CD14-positive monocyte (primary cell): ENCODE measurements at regions not wholly inside any gene's neighbourhood (a gene's known extent, or its start where the extent isn't known, plus 50 kb on each side); places are given as distances from the start of the nearest gene placed in this dataset.

Source experiments
- DNase-seq, 3 donors: peaks; one replicate each; pipeline ENCODE4 v3.0.0-alpha.2; 2011 to 2022
- H2AFZ ChIP-seq: 2 replicates; pipeline ENCODE4 v1.6.0; 2012; ENCODE audit warnings: mild to moderate bottlenecking, low read depth, low read length, inconsistent platforms; ENCODE audit not compliant: insufficient read depth, poor library complexity, severe bottlenecking
- H3K27ac ChIP-seq, 2 donors: 1 replicate in 1 of 2; 2 replicates in 1 of 2; pipeline ENCODE4 v1.5.1; 2012 to 2013; ENCODE audit warnings: low read length in 2 of 2, control low read depth in 1 of 2, inconsistent platforms in 1 of 2, low read depth in 1 of 2, mild to moderate bottlenecking in 1 of 2
- H3K27me3 ChIP-seq, 2 donors: one replicate each; pipeline versions ENCODE4 v1.6.0 to v1.6.1; 2011 to 2013; ENCODE audit warnings: low read length in 2 of 2; ENCODE audit not compliant: control insufficient read depth in 2 of 2, insufficient read depth in 2 of 2
- H3K36me3 ChIP-seq, 2 donors: replicated peaks in 1 of 2; 1 replicate in 1 of 2; 2 replicates in 1 of 2; pipeline versions ENCODE4 v1.5.1 to v1.6.1; 2012 to 2013; ENCODE audit warnings: low read length in 2 of 2, control low read depth in 1 of 2, inconsistent platforms in 1 of 2, mild to moderate bottlenecking in 1 of 2; ENCODE audit not compliant: insufficient read depth in 2 of 2, control insufficient read depth in 1 of 2
- H3K4me1 ChIP-seq, 2 donors: 1 replicate in 1 of 2; 2 replicates in 1 of 2; pipeline versions ENCODE4 v1.5.1 to v1.6.1; 2012 to 2013; ENCODE audit warnings: low read length in 2 of 2, control low read depth in 1 of 2, inconsistent platforms in 1 of 2, mild to moderate bottlenecking in 1 of 2, moderate library complexity in 1 of 2; ENCODE audit not compliant: insufficient read depth in 2 of 2, control insufficient read depth in 1 of 2
- H3K4me2 ChIP-seq: replicated peaks from 2 replicates; pipeline ENCODE3; 2012; ENCODE audit warnings: low read length, moderate library complexity, mild to moderate bottlenecking; ENCODE audit not compliant: poor library complexity, severe bottlenecking; ENCODE audit errors: extremely low read depth
- H3K4me3 ChIP-seq, 3 experiments: fragments of 200-600 bp in 1 of 3; sonication (generic) in 1 of 3; replicated peaks in 1 of 3; 1 replicate in 2 of 3; 2 replicates in 1 of 3; pipeline ENCODE4 v1.5.1; 2011 to 2013; ENCODE audit warnings: low read length in 3 of 3, mild to moderate bottlenecking in 3 of 3, control low read depth in 2 of 3, low read depth in 2 of 3, inconsistent platforms in 1 of 3, moderate library complexity in 1 of 3
- H3K79me2 ChIP-seq: 2 replicates; pipeline ENCODE4 v1.6.0; 2012; ENCODE audit warnings: mild to moderate bottlenecking, control low read depth, inconsistent platforms, low read length, moderate library complexity; ENCODE audit not compliant: insufficient read depth
- H3K9ac ChIP-seq: 2 replicates; pipeline ENCODE4 v1.6.0; 2017; ENCODE audit warnings: low read length, mild to moderate bottlenecking; ENCODE audit not compliant: insufficient read depth, poor library complexity, severe bottlenecking
- H3K9me3 ChIP-seq, 2 donors: replicated peaks in 1 of 2; 1 replicate in 1 of 2; 2 replicates in 1 of 2; pipeline versions ENCODE4 v1.5.1 to v1.6.1; 2012 to 2013; ENCODE audit warnings: low read length in 2 of 2, control low read depth in 1 of 2; ENCODE audit not compliant: control insufficient read depth in 1 of 2, insufficient read depth in 1 of 2
- H4K20me1 ChIP-seq: 2 replicates; pipeline ENCODE4 v1.6.0; 2012; ENCODE audit warnings: mild to moderate bottlenecking, low read length, control low read depth, moderate library complexity; ENCODE audit not compliant: insufficient read depth
- H3K27ac Mint-ChIP-seq, 7 donors: one replicate each; pipeline ENCODE4 v1.8.0; 2020; ENCODE audit warnings: mild to moderate bottlenecking in 7 of 7, mixed read lengths in 7 of 7, moderate library complexity in 6 of 7, inconsistent platforms in 2 of 7
- H3K27me3 Mint-ChIP-seq, 3 donors: one replicate each; pipeline ENCODE4 v1.8.0; 2021 to 2022; ENCODE audit warnings: low read depth in 3 of 3, mild to moderate bottlenecking in 3 of 3, mixed read lengths in 3 of 3, moderate library complexity in 3 of 3, inconsistent platforms in 1 of 3
- H3K36me3 Mint-ChIP-seq, 2 donors: one replicate each; pipeline ENCODE4 v1.8.0; 2020; ENCODE audit warnings: mixed read lengths in 2 of 2, inconsistent platforms in 1 of 2, mild to moderate bottlenecking in 1 of 2
- H3K4me1 Mint-ChIP-seq: one replicate; pipeline ENCODE4 v1.8.0; 2020; ENCODE audit warnings: mild to moderate bottlenecking, mixed read lengths
- H3K4me3 Mint-ChIP-seq, 2 donors: one replicate each; pipeline ENCODE4 v1.8.0; 2020; ENCODE audit warnings: mild to moderate bottlenecking in 2 of 2, mixed read lengths in 2 of 2, moderate library complexity in 1 of 2
- H3K9me3 Mint-ChIP-seq, 7 donors: one replicate each; pipeline ENCODE4 v1.8.0; 2020 to 2022; ENCODE audit warnings: mixed read lengths in 7 of 7, mild to moderate bottlenecking in 6 of 7, moderate library complexity in 6 of 7, inconsistent platforms in 2 of 7
- WGBS: methylation state at CpG from one replicate; pipeline ENCODE4 v1.1.5; 2013; ENCODE audit warnings: missing lambda C conversion rate; ENCODE audit not compliant: insufficient coverage; 5-methylcytosine and 5-hydroxymethylcytosine counted together
- intact Hi-C, 2 donors: fragments of 100-400 bp; cut with micrococcal nuclease; formaldehyde crosslinking; loops; one replicate each; pipeline versions ENCODE4 v1.15.0 to v1.15.1; 2023
- TF ChIP-seq, protein P1 (sequence below): fragments of 200-600 bp; IDR thresholded peaks from one replicate; pipeline ENCODE4 v1.8.0; 2022; ENCODE audit warnings: antibody characterized with exemption, mild to moderate bottlenecking

DNA sequence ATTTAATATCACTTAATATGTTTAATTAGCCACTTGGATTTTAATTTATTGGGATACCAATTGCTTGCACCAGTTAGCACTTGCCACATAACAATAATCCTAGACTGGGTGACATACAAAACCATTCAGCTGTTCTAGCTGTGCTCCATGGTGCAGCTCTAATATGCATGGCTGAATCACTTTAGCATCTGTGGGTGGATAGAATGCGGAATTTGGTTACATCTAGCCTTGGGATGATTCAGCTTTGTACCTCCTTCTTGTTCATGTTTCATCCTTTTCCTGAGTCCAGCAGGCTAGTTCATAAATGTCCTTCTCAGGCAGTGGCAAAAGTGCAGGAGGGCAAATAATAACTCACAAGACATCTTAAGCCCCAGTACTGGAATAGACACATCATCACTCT is 1263.0 kb downstream of the LRFN5 start:
- Histone ChIP-seq H3K36me3 (no peaks in the 10 kb centered on the region), H3K9ac (no peak overlapping the region), H3K4me1 (no peaks in the 10 kb centered on the region), H3K9me3 (no peaks in the 10 kb centered on the region), H3K27me3 (no peaks in the 10 kb centered on the region), H3K4me3 (no peak overlapping the region), H3K4me2 (no peak overlapping the region), H4K20me1 (no peaks in the 10 kb centered on the region), H3K79me2 (no peaks in the 10 kb centered on the region), H2AFZ (no peak overlapping the region), H3K27ac (no peak overlapping the region)
- WGBS, result no CpG with 5 or more reads among the region's 1 CpG
- Mint-ChIP-seq H3K36me3 (no peaks in the 10 kb centered on the region), H3K4me1 (no peaks in the 10 kb centered on the region), H3K27me3 (peaks cover 0 to 3% (median 3%) of the 10 kb centered on the region in 3 donors), H3K4me3 (no peak overlapping the region), H3K27ac (no peak overlapping the region), H3K9me3 (peaks cover 0 to 5% (median 0%) of the 10 kb centered on the region in 7 donors)
- intact Hi-C loops, result no loop called here
- DNase-seq, result no peak
- TF ChIP-seq, protein P1, sequence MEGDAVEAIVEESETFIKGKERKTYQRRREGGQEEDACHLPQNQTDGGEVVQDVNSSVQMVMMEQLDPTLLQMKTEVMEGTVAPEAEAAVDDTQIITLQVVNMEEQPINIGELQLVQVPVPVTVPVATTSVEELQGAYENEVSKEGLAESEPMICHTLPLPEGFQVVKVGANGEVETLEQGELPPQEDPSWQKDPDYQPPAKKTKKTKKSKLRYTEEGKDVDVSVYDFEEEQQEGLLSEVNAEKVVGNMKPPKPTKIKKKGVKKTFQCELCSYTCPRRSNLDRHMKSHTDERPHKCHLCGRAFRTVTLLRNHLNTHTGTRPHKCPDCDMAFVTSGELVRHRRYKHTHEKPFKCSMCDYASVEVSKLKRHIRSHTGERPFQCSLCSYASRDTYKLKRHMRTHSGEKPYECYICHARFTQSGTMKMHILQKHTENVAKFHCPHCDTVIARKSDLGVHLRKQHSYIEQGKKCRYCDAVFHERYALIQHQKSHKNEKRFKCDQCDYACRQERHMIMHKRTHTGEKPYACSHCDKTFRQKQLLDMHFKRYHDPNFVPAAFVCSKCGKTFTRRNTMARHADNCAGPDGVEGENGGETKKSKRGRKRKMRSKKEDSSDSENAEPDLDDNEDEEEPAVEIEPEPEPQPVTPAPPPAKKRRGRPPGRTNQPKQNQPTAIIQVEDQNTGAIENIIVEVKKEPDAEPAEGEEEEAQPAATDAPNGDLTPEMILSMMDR, result no peak

DNA sequence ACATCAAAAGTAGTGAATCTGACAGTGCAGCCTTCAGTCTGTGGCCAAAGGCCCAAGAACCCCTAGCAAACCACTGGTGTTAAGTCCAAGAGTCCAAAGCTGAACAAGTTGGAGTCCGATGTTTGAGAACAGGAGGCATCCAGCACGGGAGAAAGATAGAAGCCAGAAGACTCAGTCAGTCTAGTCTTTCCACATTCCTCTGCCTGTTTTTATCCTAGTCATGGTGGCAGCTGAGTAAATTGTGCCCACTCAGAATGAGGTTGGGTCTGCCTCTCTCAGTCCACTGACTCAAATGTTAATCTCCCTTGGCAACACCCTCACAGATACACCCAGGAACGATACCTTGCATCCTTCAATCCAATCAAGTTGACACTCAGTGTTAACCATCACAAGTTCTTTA is 1255.4 kb downstream of the LRFN5 start:
- H3K4me1 ChIP-seq, result no peaks in the 10 kb centered on the region
- H3K79me2 ChIP-seq, result no peaks in the 10 kb centered on the region
- no peak overlapping the region for H3K9ac ChIP-seq
- Mint-ChIP-seq H3K4me3 (no peak overlapping the region), H3K36me3 (no peaks in the 10 kb centered on the region), H3K9me3 (peaks cover 0 to 2% (median 0%) of the 10 kb centered on the region in 7 donors), H3K27me3 (peaks cover 0 to 2% (median 0%) of the 10 kb centered on the region in 3 donors), H3K27ac (no peak overlapping the region), H3K4me1 (no peaks in the 10 kb centered on the region)
- intact Hi-C loops, result no loop called here
- no peaks in the 10 kb centered on the region for H4K20me1 ChIP-seq
- no peak overlapping the region for H3K4me3 ChIP-seq
- no peak overlapping the region for H2AFZ ChIP-seq
- DNase-seq, result no peak
- H3K9me3 ChIP-seq, result no peaks in the 10 kb centered on the region
- TF ChIP-seq, protein P1, result no peak
- H3K36me3 ChIP-seq, result no peaks in the 10 kb centered on the region
- no peaks in the 10 kb centered on the region for H3K27me3 ChIP-seq
- H3K27ac ChIP-seq, result no peak overlapping the region
- WGBS, result 94% methylated on average over 3 of the region's 3 CpGs
- no peak overlapping the region for H3K4me2 ChIP-seq
